HG03196 (cell line): ENCODE measurements at regions not wholly inside any gene's neighbourhood (a gene's known extent, or its start where the extent isn't known, plus 50 kb on each side); places are given as distances from the start of the nearest gene placed in this dataset.
"Not testable (repeated sequence)": the region's sequence is repeated elsewhere in the genome, so short reads cannot be mapped to it uniquely, and the experiment has no call there.

Experiments
- ATAC-seq: cut with Tn5 transposase; IDR thresholded peaks from one replicate; pipeline ENCODE4 v1.9.1; 2021; ENCODE audit not compliant: unreplicated experiment

DNA sequence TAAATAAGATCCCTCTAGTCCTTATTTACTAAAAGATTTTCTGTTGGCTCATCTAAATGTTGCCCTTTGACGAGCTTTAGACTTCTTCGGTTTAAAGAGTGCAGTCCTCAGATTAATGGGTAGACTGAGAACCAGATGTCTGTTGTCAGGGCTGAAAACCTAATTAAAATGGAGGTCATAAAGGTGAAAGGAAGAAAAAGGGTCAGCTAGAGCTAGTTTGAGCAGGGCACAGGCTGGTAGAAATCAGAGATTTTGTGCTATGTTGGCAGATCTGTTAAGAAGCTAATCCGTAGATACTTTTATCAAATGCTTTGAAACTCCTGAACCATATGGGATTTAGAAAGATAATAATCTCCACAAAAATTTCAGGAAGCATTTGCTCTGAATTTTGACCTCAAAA lies 959.0 kb downstream of the PLA2G4A start:
- ATAC-seq = no peak

DNA sequence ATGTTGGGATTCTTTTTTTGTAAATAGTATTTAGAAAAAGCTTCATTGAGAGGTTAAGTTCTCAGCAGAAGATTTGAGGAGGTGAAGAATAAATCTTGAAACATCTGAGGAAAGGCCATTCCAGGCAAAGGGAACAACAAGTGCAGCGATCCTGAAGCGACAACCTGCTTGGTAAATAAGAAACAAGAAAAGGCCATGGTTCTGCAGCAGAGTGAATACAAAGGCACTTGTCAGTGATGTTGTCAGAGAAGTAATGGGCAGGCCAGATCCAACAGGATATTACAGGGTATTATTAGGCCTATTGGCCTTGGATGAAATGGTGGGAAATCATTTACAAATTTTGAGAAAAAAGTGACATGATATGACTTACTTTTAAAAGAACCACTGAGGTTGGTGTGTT lies 960.0 kb downstream of the PLA2G4A start:
- ATAC-seq = no peak

DNA sequence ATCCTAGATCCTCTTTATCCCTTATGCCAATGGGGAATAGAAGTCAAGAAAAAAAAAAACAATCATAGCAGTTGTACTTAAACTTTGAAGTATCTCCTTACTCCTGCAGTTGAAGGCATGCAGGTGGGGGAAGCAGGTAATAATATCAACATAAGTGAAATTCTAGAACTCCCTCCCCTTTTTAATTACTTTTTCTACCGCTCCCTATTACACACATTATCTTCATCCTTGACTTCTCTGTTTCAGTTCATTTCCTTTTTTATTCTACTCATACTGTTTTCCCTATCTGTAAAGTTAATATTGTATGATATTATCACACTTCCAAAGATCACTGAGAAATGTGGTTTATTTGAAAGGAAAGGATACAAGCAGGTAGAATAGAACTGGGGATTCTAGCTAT lies 962.0 kb downstream of the PLA2G4A start:
- no peak for ATAC-seq

DNA sequence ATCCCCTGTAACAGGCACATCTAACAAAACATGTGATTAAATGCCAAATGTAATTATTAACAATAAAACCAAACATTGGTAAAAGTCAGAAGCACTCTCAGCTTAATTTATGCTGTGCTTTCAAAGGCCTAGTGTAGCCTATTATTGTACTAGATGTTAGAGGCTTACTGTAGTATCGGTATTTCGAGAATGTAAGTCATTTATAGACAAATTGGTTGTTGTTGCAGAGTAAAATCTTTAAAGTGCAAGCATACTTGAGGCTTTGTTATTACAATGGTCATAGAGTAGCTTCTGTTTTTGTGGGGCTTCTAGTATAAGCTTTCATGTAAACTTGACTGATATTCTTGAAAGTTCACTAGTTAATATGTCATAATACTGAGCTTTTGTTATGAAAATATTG lies 965.8 kb downstream of the PLA2G4A start:
- ATAC-seq = no peak

DNA sequence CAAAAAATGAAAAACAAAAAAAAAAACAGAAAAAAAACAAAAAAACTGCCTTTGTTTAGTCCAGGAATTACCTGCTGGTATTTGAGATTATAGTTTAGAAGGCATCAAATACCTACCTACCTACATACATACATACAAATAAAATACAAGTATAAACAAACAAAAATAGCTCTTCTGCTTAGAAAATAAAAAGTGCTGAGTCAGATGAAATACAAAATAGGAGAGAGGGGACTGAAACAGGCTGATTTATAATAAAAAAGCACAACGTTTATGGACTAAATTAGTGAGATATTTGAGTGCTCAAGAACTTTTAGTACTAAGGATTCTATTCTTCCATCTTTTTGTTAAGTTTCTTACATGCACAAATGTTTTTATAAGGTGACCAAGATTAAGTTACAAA lies 980.8 kb downstream of the PLA2G4A start:
- no peak for ATAC-seq

DNA sequence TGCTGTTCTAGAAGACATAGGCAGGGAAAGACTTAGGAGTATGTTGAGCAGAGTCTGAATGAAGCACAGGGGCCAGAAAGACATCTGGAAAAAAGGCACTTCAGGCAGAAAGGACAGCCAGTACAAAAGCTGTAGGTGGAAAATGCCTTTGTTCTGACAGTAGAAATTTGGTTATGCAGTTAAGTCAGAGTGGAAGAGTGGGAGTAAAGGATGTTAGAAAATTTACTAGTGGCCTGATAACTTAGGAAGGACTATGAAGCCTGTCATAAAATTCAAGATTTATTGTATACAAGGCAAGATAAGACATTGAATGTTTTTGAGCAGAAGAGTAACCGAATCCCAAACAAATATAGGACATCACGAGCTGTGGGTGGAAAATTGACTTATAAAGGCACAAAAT lies 987.9 kb downstream of the PLA2G4A start:
- ATAC-seq = no peak

DNA sequence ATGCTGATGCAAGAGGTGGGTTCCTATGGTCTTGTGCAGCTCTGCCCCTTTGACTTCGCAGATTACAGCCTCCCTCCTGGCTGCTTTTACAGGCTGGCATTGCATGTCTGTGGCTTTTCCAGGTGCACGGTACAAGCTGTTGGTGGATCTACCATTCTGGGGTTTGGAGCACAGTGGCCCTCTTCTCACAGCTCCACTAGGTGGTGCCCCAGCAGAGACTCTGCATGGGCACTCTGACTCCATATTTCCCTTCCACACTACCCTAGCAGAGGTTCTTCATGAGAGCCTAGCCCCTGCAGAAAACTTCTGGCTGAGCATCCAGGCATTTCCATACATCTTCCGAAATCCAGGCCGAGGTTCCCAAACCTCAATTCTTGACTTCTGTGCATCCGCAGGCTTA lies 989.0 kb downstream of the PLA2G4A start:
- ATAC-seq = no peak

DNA sequence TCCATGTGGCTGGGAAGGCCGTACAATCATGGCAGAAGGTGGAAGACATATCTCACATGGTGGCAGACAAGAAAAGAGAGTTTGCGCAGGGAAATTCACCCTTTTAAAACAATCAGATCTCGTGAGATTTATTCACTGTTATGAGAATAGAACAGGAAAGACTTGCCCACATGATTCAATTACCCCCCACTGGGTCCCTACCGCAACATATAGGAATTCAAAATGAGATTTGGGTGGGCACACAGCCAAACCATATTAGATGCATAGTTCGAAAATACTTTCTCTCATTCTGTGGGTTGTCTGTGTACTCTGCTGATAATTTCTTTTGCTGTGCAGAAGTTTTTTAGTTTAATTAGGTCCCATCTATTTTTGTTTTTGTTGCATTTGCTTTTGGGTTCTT lies 990.3 kb downstream of the PLA2G4A start:
- no peak for ATAC-seq

DNA sequence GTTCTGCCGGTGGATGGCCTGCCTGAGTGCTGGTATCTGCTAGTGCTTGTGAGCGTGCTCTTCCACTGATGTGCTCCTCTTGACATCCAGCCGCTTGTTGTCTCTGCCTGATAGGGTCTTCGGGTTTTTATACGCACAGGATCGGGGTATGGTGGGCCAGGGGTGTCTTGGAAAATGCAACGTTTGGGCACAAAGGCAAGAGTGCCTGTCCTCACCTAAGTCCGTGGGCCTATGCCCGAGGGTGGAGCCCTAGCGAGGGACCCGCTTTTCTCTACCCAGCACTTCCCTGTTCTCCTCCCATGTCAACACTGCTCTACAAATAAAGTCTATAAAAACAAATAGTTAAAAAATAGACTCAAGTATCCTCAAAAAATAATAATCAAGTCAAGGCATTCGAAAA lies 1007.8 kb downstream of the PLA2G4A start:
- no peak for ATAC-seq

DNA sequence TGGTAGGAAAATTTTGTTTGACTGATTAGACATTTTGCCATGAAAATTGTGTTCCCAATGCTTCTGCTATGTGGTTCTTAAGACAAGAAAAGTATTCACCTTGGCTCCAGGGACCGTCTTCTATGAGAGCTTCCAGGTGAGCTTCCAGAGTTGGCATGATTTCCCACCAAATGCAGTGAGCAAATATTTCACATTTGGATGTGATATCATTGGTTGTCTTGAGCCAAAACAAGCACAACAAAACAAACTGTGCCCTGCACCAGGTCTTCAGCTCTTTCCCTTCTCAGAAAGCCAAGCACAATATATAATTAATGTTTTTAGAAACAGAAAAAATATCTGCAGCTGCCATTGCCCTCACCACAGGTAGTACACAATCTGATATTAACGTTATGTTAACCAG lies 1009.0 kb downstream of the PLA2G4A start:
- no peak for ATAC-seq

DNA sequence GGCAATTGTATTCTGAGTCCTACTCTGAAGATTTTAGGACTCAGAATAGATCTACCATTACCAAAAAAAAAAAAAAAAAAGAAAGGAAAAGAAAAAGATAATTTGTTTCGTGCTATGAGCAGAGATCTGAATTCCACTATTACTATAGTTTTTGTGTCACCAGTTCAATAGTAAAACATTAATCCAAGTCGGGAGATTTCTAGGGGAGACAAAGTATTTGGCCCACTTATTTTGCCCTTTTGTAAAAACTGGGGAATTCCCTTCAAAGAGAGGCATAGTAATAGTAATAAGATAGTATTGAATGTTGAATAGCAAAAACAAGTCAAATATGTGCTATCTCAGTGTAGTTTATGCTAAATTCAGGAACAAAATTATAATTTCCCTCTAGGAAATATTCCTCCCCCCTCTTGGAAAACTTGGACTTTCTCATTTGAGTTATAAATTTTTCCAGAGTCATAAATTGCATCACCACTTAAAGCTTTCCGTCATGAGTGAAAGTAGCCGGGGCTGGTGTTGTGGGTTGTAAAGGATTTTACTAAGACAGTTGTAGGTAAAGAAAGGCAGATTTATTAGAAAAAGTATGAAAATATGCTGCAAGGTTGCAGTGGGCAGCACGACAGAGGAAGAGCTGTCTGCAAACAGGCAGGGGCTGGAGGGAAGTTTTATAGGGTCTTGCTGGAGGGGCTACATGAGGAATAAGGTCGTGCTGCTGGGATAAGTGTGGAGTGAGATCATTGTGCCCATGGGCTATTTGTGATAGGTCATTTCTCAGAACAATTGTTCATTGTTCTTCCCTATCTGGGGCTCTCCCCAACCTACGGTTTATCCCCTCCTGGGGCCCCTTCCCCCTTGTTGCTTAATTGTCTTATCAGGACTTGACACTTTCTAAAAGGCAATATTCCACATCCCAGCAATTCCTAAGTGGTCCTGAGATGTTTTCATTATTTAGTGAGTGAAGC lies 1009.9 kb downstream of the PLA2G4A start:
- no peak for ATAC-seq

DNA sequence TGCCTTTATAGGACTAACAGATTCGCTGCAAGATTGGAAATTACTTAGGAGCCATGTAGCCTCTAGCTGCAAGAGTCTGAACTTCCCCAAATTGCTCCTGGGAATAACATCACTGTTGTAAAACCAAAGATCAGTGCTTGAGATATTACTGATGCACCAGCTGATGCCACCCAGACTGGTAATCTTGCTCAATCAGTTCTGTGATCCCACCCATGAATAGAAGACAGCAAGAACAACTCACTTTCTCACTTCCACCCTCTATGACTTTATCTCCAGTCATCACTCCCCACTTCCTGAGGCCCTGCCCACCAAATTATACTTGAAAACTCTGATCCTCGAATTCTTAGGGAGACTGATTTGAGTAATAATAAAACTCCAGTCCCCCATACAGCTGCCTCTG lies 1011.1 kb downstream of the PLA2G4A start:
- ATAC-seq = no peak

DNA sequence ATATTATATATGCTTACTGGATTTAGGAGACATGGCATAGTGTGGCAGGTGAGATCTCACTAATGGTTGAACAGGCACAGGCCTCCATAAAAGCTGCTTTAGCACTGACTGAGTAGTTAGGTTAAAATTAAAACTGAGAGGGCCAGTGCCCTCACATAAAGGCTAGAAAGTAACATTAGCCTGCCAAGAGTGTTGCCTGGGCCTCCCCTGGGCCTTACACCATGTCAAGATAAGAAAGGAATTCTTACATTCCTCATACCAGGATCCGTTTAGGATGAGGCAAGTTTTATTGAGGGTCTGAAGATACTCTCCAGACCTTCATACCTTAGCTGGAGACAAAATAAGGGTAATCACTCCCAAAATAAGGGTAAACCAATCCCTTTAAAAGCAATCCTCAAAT lies 1011.8 kb downstream of the PLA2G4A start:
- no peak for ATAC-seq

DNA sequence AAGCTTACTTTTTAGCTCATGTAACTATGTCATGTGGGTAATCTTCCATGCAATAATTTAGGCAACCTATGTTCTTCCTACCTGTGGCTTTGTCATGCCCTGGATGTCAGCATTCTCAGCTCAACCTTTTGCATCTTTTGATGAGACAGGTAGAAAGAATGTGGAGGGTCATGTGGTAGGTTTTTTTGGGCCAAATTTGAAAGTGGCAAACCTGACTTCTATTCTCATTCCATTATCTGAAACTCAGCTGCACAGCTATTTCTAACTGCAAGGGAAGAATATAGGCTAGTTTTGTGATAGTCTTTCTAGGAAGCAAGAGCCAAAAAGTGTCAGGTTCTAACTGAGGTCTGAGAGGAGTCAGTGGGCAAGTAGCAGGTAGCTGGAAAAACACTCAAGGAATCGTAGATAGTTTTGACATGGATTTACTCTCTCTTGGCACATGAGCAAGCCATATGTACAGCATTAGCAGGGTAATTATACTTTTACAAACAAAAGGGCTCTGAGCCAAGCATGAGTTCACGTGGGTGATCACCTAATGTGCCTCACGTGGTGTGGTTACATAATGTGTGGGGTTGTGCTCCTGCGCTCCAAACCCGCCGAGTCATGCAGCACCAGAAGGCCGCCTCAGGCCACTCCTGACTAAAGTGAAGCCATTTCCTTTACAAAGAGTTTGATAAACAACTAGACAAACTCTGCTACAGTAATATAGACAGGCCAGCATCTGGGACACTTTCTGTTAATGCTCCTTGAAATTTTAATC lies 1013.8 kb downstream of the PLA2G4A start:
- no peak for ATAC-seq

DNA sequence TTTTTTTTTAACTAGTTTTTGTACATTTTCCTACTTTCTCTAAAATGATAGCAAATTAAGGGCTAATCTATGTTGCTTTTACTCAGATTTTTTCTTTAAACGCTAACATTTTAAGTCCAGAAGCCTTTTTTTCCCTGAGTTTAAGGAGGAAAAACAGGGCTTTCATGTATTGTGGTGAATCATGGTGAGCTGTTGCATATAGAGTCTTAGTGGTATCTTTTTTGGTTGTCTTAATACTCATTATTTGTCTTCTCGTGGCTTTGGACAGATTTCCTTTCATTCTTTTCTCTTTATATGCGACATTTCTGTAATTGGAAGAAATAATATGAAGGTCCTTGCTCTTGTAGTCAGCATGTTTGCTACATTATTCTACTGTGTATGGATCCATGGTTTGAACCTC lies 1015.6 kb downstream of the PLA2G4A start:
- no peak for ATAC-seq

DNA sequence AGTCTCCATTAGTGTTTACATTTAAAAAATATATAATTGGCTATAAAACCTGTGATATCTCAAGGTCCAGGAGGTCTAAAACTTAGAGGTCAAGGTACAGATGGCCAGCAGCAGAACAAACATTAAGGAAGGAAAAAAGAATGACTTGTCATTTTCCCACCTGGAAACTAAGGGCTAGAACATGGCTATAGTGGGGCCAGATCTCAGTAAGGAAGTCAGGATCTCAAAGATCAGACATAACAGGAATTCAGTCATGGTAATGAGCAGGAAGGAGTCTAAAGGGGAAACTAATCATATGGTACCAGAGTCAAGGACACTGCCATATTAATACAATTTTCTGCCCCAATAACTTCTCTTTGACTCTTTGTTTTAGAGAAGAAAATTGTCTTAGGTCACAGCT lies 1018.8 kb downstream of the PLA2G4A start:
- ATAC-seq = no peak

DNA sequence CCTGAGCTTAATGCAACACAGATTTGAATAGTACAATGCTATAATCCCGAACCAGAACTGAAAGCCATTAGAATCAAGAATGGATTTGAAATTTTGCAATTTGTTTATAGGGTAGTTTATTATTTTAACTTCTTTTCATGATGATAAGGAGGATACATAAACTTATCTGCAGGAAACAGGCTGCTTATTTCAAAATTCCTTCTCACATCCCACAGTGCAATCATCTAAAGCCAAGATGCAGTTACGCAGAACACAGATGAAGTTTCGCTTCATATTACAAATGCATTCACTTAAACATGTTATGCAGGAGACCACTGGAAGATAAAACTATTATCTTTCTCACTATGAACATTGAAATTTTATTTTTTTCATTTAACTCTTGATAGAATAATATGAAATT lies 1019.6 kb downstream of the PLA2G4A start:
- no peak for ATAC-seq

DNA sequence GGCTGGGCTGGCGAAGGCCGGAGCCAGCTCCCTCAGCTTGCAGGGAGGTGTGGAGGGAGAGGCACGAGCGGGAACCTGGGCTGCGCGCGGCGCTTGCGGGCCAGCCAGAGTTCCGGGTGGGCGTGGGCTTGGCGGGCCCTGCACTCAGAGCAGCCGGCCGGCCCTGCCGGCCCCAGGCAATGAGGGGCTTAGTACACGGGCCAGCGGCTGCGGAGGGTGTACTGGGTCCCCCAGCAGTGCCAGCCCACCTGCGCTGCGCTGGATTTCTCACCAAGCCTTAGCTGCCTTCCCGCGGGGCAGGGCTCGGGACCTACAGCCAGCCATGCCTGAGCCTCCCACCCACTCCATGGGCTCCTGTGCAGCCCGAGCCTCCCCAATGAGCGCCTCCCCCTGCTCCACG lies 1021.4 kb downstream of the PLA2G4A start:
- not testable (repeated sequence) for ATAC-seq

DNA sequence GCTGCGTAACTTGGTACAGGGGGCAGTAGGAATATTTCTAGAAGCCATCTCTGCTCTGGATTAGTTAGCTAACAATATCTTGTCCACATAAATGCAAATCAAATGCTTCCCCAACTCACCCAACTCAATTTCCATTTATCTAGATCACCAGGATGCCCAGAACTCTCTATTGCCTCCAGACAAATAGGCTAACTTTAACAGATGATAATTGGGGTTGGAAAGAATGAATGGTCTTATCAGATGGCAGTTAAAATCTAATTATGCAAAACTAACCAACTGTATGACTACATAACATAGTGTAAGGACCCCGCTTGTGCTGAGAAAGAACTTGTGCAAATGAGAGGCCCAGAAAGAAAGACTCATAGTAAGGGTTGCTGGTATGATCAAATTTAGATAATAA lies 1024.8 kb downstream of the PLA2G4A start:
- ATAC-seq = no peak

DNA sequence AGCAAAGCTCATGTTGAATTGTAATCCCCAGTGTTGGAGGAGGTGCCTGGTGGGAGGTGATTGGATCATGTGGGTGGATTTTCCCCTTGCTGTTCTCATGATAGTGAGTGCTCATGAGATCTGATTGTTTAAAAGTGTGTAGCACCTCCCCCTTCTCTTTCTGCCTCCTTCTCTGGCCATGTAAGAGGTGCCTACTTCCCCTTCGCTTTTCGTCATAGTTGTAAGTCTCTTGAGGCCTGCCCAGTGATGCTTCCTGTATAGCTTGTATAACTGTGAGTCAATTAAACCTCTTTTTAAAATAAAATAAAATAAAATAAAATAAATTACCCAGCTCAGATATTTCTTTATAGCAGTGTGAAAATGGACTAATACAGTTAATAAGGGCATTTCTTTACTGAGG lies 1025.7 kb downstream of the PLA2G4A start:
- ATAC-seq = no peak

DNA sequence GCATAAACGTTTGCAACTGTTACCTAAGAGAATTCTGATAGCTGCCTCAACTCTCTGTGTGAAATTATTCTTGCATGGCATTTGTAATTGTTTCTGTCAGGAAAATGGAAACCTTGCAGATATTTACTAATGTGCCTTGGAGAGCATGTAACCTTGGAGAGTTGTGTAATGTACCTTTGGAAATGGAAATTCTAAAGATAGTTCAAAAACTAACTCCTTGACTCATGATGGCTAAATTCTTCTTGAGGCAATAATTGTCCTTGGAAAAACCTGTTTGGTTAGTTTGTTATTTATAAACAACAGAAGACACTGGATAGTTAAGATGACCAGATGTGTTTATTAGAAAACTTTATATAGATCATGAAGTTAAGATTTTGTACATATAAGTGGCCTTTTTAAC lies 1033.8 kb downstream of the PLA2G4A start:
- ATAC-seq = no peak

DNA sequence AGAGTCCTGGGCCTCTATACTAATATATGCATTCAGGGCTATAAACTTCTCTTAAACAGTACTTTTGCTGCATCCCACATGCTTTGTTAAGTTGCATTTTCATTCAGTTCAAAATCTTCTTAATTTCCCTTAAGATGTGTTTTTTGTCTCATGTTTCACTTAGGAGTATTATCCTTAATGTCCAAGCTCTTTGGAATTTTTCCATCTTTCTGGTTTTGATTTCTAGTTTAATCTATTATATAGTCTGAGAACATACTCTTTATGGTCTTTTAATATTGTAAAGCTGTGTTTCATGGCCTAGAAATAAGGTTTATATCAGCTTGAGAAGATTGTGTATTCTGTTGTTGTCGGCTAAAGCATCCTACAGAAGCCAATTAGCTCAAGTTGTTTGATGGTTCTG lies 1041.8 kb downstream of the PLA2G4A start:
- ATAC-seq = no peak
